ENCODE measurements at regions not wholly inside any gene's neighbourhood (a gene's known extent, or its start where the extent isn't known, plus 50 kb on each side); places are given as distances from the start of the nearest gene placed in this dataset.

DNA sequence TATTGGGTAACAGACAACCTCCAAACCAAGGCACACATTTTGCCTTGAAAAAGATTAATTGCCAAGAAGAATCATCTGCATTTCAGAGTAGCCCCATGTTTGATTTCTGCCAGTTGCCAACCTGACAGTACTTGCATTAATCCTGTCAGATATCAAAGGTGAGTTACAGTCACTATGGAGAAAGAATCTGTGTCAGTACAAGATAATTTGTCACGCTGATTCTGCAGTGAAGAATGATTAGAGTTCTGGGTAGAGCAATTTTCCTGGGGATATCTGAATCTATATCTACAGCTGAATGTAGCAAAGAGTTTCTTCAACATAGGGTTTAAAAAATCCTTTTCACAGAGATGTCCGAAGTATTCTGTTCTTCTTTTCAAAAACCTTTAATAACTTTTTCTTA is 150.7 kb downstream of the AKAP11 start (continued):
- TF ChIP-seq CEBPB (IDR thresholded peaks at IDR 0.05; ENCODE audit: low read depth, low read length) (no peak), CTBP2 (IDR thresholded peaks at IDR 0.05; ENCODE audit: borderline replicate concordance, insufficient read depth, insufficient read length, low read length) (no peak), PHF8 (conservative IDR thresholded peaks at IDR 0.05; ENCODE audit: low read depth, low read length) (no peak), ASH2L (IDR thresholded peaks at IDR 0.05; ENCODE audit: low read length) (no peak)

Data from H1 (cell line).